ENCODE measurements at regions not wholly inside any gene's neighbourhood (a gene's known extent, or its start where the extent isn't known, plus 50 kb on each side); places are given as distances from the start of the nearest gene placed in this dataset.
A peak's percentile ranks its signal among the peaks of the same experiment; 100 is the strongest.

GRCh38 chr7:116337800-116338199, 127.5 kb downstream of the TES start:
- no peak for DNase-seq (ENCODE audit: low read depth, low spot score)
- Histone ChIP-seq H3K27me3 (ENCODE audit: control insufficient read depth, extremely low read depth, insufficient read depth, low read length) (no peaks in the 10 kb centered on the region), H3K9me1 (ENCODE audit: control insufficient read depth, extremely low read depth, insufficient read depth, low read length) (no peaks in the 10 kb centered on the region), H3K9me3 (ENCODE audit: control insufficient read depth, low read depth, low read length) (no peaks in the 10 kb centered on the region), H3K9ac (ENCODE audit: control insufficient read depth, extremely low read depth, insufficient read depth, low read length) (no peak overlapping the region), H3K4me2 (ENCODE audit: control insufficient read depth, extremely low read depth, insufficient read depth, low read depth, low read length) (no peak overlapping the region), H4K20me1 (ENCODE audit: control insufficient read depth, extremely low read depth, insufficient read depth, low read length) (no peaks in the 10 kb centered on the region), H2AFZ (ENCODE audit: control insufficient read depth, low read length) (no peak overlapping the region), H3K36me3 (ENCODE audit: control insufficient read depth in 2 of 2, extremely low read depth in 1 of 2, insufficient read depth in 2 of 2, low read length in 2 of 2) (no peaks in the 10 kb centered on the region), H3K27ac (ENCODE audit: control insufficient read depth, insufficient read depth, low read length) (no peak overlapping the region), H3K79me2 (ENCODE audit: control insufficient read depth, insufficient read depth, low read length) (no peaks in the 10 kb centered on the region), H3K4me1 (ENCODE audit: control insufficient read depth, extremely low read depth, insufficient read depth, low read length) (peaks cover 16% of the 10 kb centered on the region), H3K4me3 (ENCODE audit: control insufficient read depth in 2 of 3, extremely low read depth in 1 of 3, insufficient read depth in 2 of 3, low read depth in 1 of 3, low read length in 3 of 3) (no peak overlapping the region)
- no peak for FAIRE-seq
- dilution Hi-C loops (cut with MboI; ENCODE audit: extremely low pct_ligation_motif_present, low sequenced_read_pairs) = no loop called here
- no peak for TF ChIP-seq CTCF (optimal IDR thresholded peaks at IDR 0.05 in 1 of 3, IDR thresholded peaks at IDR 0.05 in 1 of 3, conservative IDR thresholded peaks at IDR 0.05 in 1 of 3; ENCODE audit: extremely low read depth in 1 of 3, insufficient read depth in 2 of 3, low read length in 3 of 3)
- no peak for TF ChIP-seq EZH2 (IDR thresholded peaks at IDR 0.05; ENCODE audit: low read length)

- Histone ChIP-seq H3K27me3 (ENCODE audit: control insufficient read depth, extremely low read depth, insufficient read depth, low read length) (no peaks in the 10 kb centered on the region), H3K27ac (ENCODE audit: control insufficient read depth, insufficient read depth, low read length) (no peak overlapping the region), H3K9me1 (ENCODE audit: control insufficient read depth, extremely low read depth, insufficient read depth, low read length) (no peaks in the 10 kb centered on the region), H3K79me2 (ENCODE audit: control insufficient read depth, insufficient read depth, low read length) (no peaks in the 10 kb centered on the region), H3K9ac (ENCODE audit: control insufficient read depth, extremely low read depth, insufficient read depth, low read length) (no peak overlapping the region), H3K4me3 (ENCODE audit: control insufficient read depth in 2 of 3, extremely low read depth in 1 of 3, insufficient read depth in 2 of 3, low read depth in 1 of 3, low read length in 3 of 3) (no peak overlapping the region), H3K36me3 (ENCODE audit: control insufficient read depth in 2 of 2, extremely low read depth in 1 of 2, insufficient read depth in 2 of 2, low read length in 2 of 2) (no peaks in the 10 kb centered on the region), H3K9me3 (ENCODE audit: control insufficient read depth, low read depth, low read length) (no peaks in the 10 kb centered on the region), H2AFZ (ENCODE audit: control insufficient read depth, low read length) (no peak overlapping the region), H3K4me1 (ENCODE audit: control insufficient read depth, extremely low read depth, insufficient read depth, low read length) (peaks cover 16% of the 10 kb centered on the region), H4K20me1 (ENCODE audit: control insufficient read depth, extremely low read depth, insufficient read depth, low read length) (no peaks in the 10 kb centered on the region), H3K4me2 (ENCODE audit: control insufficient read depth, extremely low read depth, insufficient read depth, low read depth, low read length) (peak overlapping the region; percentile 28)
- DNase-seq (ENCODE audit: low read depth, low spot score) (no peak), FAIRE-seq (peak; percentile 66)
- dilution Hi-C loops (cut with MboI; ENCODE audit: extremely low pct_ligation_motif_present, low sequenced_read_pairs) = no loop called here
- TF ChIP-seq CTCF (optimal IDR thresholded peaks at IDR 0.05 in 1 of 3, IDR thresholded peaks at IDR 0.05 in 1 of 3, conservative IDR thresholded peaks at IDR 0.05 in 1 of 3; ENCODE audit: extremely low read depth in 1 of 3, insufficient read depth in 2 of 3, low read length in 3 of 3) (no peak), EZH2 (IDR thresholded peaks at IDR 0.05; ENCODE audit: low read length) (no peak)
Observed at GRCh38 chr7:116339564-116339963, 129.2 kb downstream of the TES start.
